Cardiac fibroblast (primary cell): ENCODE measurements at regions not wholly inside any gene's neighbourhood (a gene's known extent, or its start where the extent isn't known, plus 50 kb on each side); places are given as distances from the start of the nearest gene placed in this dataset.

Experiments
- DNase-seq, 2 donors: peaks; one replicate each; pipeline versions ENCODE4 v3.0.0 to v3.0.0-alpha.2; 2010; ENCODE audit warnings: low read depth in 2 of 2
- H3K4me3 ChIP-seq, 2 donors: replicated peaks in 1 of 2; 1 replicate in 1 of 2; 2 replicates in 1 of 2; pipeline ENCODE4 v1.5.1; 2011; ENCODE audit warnings: low read depth in 2 of 2, low read length in 2 of 2, mild to moderate bottlenecking in 2 of 2, moderate library complexity in 1 of 2
- CTCF ChIP-seq: IDR thresholded peaks from one replicate; pipeline ENCODE4 v1.5.1; 2011; ENCODE audit warnings: low read depth, mild to moderate bottlenecking, low read length, inconsistent platforms

GRCh38 chr2:103808814-103809213 is 1045.1 kb upstream of the POU3F3 start:
- DNase-seq: no peak
- no peak for TF ChIP-seq CTCF
- no peak overlapping the region for H3K4me3 ChIP-seq

GRCh38 chr2:103809415-103809814 is 1044.5 kb upstream of the POU3F3 start:
- no peak for DNase-seq
- H3K4me3 ChIP-seq: no peak overlapping the region
- TF ChIP-seq CTCF: no peak

GRCh38 chr2:103809941-103810441 is 1043.9 kb upstream of the POU3F3 start:
- DNase-seq: peak in 1 of 2 donors; percentile 0
- no peak overlapping the region for H3K4me3 ChIP-seq
- no peak for TF ChIP-seq CTCF

GRCh38 chr2:103810875-103811274 is 1043.0 kb upstream of the POU3F3 start:
- H3K4me3 ChIP-seq: no peak overlapping the region
- DNase-seq: no peak
- TF ChIP-seq CTCF: no peak

DNA sequence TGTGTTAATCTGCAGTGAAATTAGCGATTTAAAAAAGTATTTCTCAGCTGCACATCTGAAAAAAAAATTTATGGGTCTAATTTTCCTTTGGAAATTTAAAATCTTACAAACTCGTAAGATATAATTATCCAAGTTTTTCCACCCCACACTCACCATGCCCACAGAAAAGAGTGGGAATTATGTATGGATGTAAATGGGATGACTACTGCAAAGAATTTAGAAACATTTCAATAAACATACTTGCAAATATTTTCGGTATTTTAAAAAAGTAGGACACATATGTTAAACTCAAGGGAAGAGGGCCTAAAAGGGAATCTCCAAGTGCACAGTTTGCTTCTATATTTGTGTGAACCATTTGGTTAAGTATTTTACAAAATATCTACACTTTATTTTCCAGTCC is 1039.9 kb upstream of the POU3F3 start:
- no peak for TF ChIP-seq CTCF
- DNase-seq: no peak
- no peak overlapping the region for H3K4me3 ChIP-seq

DNA sequence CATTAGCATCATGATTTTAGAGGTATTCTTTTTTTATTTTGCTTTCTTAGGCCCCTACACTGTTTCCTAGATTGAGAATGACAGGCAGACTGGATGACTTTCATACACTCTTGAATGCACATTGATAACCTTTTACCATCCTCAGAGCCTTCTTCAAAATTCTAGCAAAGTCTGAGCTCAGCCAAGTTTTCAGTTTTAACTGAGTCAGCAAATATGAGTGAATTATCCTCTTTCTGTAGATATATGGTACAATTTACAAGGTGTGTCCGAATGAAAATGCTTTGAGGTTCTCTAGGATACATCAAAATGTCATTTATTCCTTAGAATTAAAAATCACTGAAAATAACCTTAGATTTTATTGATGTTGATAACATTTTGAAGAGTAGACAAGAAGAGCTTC is 1038.2 kb upstream of the POU3F3 start:
- no peak overlapping the region for H3K4me3 ChIP-seq
- no peak for TF ChIP-seq CTCF
- DNase-seq: no peak

DNA sequence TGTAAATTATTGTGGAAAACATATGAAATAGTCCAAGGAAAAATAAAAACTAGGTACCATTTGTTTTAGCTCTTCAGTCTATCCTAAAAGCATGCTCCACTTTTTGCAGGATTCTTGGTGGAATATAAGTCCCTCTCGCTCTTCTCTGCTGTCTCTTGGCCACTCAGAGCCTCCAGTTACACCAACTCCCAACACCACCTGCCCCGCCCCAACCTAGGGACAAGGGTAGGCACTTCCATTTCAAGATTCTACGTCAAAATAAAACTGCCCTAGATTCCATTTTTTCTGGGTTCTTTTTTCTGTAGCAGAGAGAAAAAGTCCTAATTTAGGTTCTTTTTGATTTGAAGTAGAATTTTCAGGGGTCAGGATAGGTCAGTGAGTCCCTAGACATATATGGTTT is 1036.2 kb upstream of the POU3F3 start:
- no peak for TF ChIP-seq CTCF
- DNase-seq: no peak

More for the DNA sequence above, 1036.2 kb upstream of the POU3F3 start:
- no peak overlapping the region for H3K4me3 ChIP-seq
